Activated T-cell treated with anti-CD3 and anti-CD28 coated beads, Interleukin-2, amount 50 U/mL, for 24 hours (primary cell): ENCODE measurements at regions not wholly inside any gene's neighbourhood (a gene's known extent, or its start where the extent isn't known, plus 50 kb on each side); places are given as distances from the start of the nearest gene placed in this dataset.
"Not testable (repeated sequence)": the region's sequence is repeated elsewhere in the genome, so short reads cannot be mapped to it uniquely, and the experiment has no call there.

Experiments used
- DNase-seq: peaks from one replicate; pipeline ENCODE4 v3.0.0-alpha.2; 2020
- H3K27ac Mint-ChIP-seq: 2 replicates; pipeline ENCODE4 v1.8.0; 2020; ENCODE audit warnings: mild to moderate bottlenecking, mixed read lengths
- H3K27me3 Mint-ChIP-seq: 2 replicates; pipeline ENCODE4 v1.8.0; 2020; ENCODE audit warnings: mixed read lengths
- H3K36me3 Mint-ChIP-seq: 2 replicates; pipeline ENCODE4 v1.8.0; 2020; ENCODE audit warnings: low read depth, mixed read lengths
- H3K4me1 Mint-ChIP-seq: 2 replicates; pipeline ENCODE4 v1.8.0; 2020; ENCODE audit warnings: low read depth, mixed read lengths
- H3K4me3 Mint-ChIP-seq: 2 replicates; pipeline ENCODE4 v1.8.0; 2020; ENCODE audit warnings: mild to moderate bottlenecking, moderate library complexity, mixed read lengths
- H3K9me3 Mint-ChIP-seq: 2 replicates; pipeline ENCODE4 v1.8.0; 2020; ENCODE audit warnings: mixed read lengths

GRCh38 chr9:6121707-6122106, 93.9 kb upstream of the IL33 start:
- Mint-ChIP-seq H3K4me3 (no peak overlapping the region), H3K4me1 (no peaks in the 10 kb centered on the region), H3K27ac (no peak overlapping the region), H3K27me3 (peaks cover 9% of the 10 kb centered on the region), H3K36me3 (no peaks in the 10 kb centered on the region), H3K9me3 (no peaks in the 10 kb centered on the region)
- no peak for DNase-seq

- H3K36me3 Mint-ChIP-seq: no peaks in the 10 kb centered on the region
- no peak overlapping the region for H3K27ac Mint-ChIP-seq
- no peak for DNase-seq
- H3K9me3 Mint-ChIP-seq: no peaks in the 10 kb centered on the region
- H3K4me3 Mint-ChIP-seq: no peak overlapping the region
- H3K4me1 Mint-ChIP-seq: peaks cover 12% of the 10 kb centered on the region
- no peaks in the 10 kb centered on the region for H3K27me3 Mint-ChIP-seq
These were observed 99.0 kb upstream of the RANBP6 start for GRCh38 chr9:6114424-6114823.

GRCh38 chr9:6113819-6114218, 98.4 kb upstream of the RANBP6 start:
- Mint-ChIP-seq H3K4me1 (peaks cover 14% of the 10 kb centered on the region), H3K27ac (no peak overlapping the region), H3K9me3 (no peaks in the 10 kb centered on the region), H3K4me3 (no peak overlapping the region), H3K36me3 (no peaks in the 10 kb centered on the region), H3K27me3 (no peaks in the 10 kb centered on the region)
- DNase-seq: no peak

GRCh38 chr9:6113312-6113711, 97.9 kb upstream of the RANBP6 start:
- no peak for DNase-seq
- Mint-ChIP-seq H3K4me1 (peaks cover 14% of the 10 kb centered on the region), H3K36me3 (no peaks in the 10 kb centered on the region), H3K9me3 (no peaks in the 10 kb centered on the region), H3K27me3 (no peaks in the 10 kb centered on the region), H3K4me3 (no peak overlapping the region), H3K27ac (no peak overlapping the region)

- no peak overlapping the region for H3K4me3 Mint-ChIP-seq
- no peaks in the 10 kb centered on the region for H3K9me3 Mint-ChIP-seq
- H3K36me3 Mint-ChIP-seq: no peaks in the 10 kb centered on the region
- H3K27ac Mint-ChIP-seq: no peak overlapping the region
- DNase-seq: no peak
- peaks cover 27% of the 10 kb centered on the region for H3K4me1 Mint-ChIP-seq
- no peaks in the 10 kb centered on the region for H3K27me3 Mint-ChIP-seq
These were observed 94.6 kb upstream of the RANBP6 start for GRCh38 chr9:6109986-6110385.

GRCh38 chr9:6109571-6109970, 94.1 kb upstream of the RANBP6 start:
- H3K27me3 Mint-ChIP-seq: no peaks in the 10 kb centered on the region
- H3K4me3 Mint-ChIP-seq: no peak overlapping the region
- H3K9me3 Mint-ChIP-seq: no peaks in the 10 kb centered on the region
- peaks cover 27% of the 10 kb centered on the region for H3K4me1 Mint-ChIP-seq
- DNase-seq: no peak
- no peaks in the 10 kb centered on the region for H3K36me3 Mint-ChIP-seq
- no peak overlapping the region for H3K27ac Mint-ChIP-seq

- Mint-ChIP-seq H3K27ac (no peak overlapping the region), H3K27me3 (no peaks in the 10 kb centered on the region), H3K9me3 (no peaks in the 10 kb centered on the region)
These were observed 91.4 kb upstream of the RANBP6 start for GRCh38 chr9:6106711-6107339.

GRCh38 chr9:6105738-6106137, 90.3 kb upstream of the RANBP6 start:
- Mint-ChIP-seq H3K27me3 (no peaks in the 10 kb centered on the region), H3K9me3 (no peaks in the 10 kb centered on the region), H3K4me3 (no peak overlapping the region), H3K36me3 (no peaks in the 10 kb centered on the region), H3K4me1 (peaks cover 25% of the 10 kb centered on the region), H3K27ac (no peak overlapping the region)
- DNase-seq: no peak

More at GRCh38 chr9:6106711-6107339, 91.4 kb upstream of the RANBP6 start:
- no peak for DNase-seq
- H3K4me3 Mint-ChIP-seq: no peak overlapping the region
- no peaks in the 10 kb centered on the region for H3K36me3 Mint-ChIP-seq
- H3K4me1 Mint-ChIP-seq: peaks cover 27% of the 10 kb centered on the region

GRCh38 chr9:6104406-6104805, 89.0 kb upstream of the RANBP6 start:
- H3K27ac Mint-ChIP-seq: not testable (repeated sequence)

GRCh38 chr9:6103911-6104310, 88.5 kb upstream of the RANBP6 start:
- not testable (repeated sequence) for DNase-seq, H3K27me3 Mint-ChIP-seq, H3K27ac Mint-ChIP-seq, H3K36me3 Mint-ChIP-seq, H3K9me3 Mint-ChIP-seq, H3K4me3 Mint-ChIP-seq
- peaks cover 13% of the 10 kb centered on the region for H3K4me1 Mint-ChIP-seq

More at GRCh38 chr9:6104406-6104805, 89.0 kb upstream of the RANBP6 start:
- DNase-seq, H3K36me3 Mint-ChIP-seq, H3K27me3 Mint-ChIP-seq, H3K4me3 Mint-ChIP-seq, H3K9me3 Mint-ChIP-seq: not testable (repeated sequence)
- H3K4me1 Mint-ChIP-seq: peaks cover 15% of the 10 kb centered on the region

- DNase-seq, H3K9me3 Mint-ChIP-seq, H3K27ac Mint-ChIP-seq, H3K36me3 Mint-ChIP-seq, H3K4me3 Mint-ChIP-seq, H3K27me3 Mint-ChIP-seq: not testable (repeated sequence)
- peaks cover 13% of the 10 kb centered on the region for H3K4me1 Mint-ChIP-seq
These were observed 87.0 kb upstream of the RANBP6 start for GRCh38 chr9:6102336-6102987.

GRCh38 chr9:6101725-6102124, 86.3 kb upstream of the RANBP6 start:
- H3K27me3 Mint-ChIP-seq, H3K36me3 Mint-ChIP-seq, H3K4me3 Mint-ChIP-seq: not testable (repeated sequence)

GRCh38 chr9:6099346-6099745, 83.9 kb upstream of the RANBP6 start:
- H3K9me3 Mint-ChIP-seq, H3K27ac Mint-ChIP-seq, DNase-seq, H3K4me3 Mint-ChIP-seq, H3K27me3 Mint-ChIP-seq, H3K36me3 Mint-ChIP-seq, H3K4me1 Mint-ChIP-seq: not testable (repeated sequence)

More at GRCh38 chr9:6101725-6102124, 86.3 kb upstream of the RANBP6 start:
- H3K9me3 Mint-ChIP-seq, H3K27ac Mint-ChIP-seq, H3K4me1 Mint-ChIP-seq, DNase-seq: not testable (repeated sequence)

GRCh38 chr9:6098431-6098830, 83.0 kb upstream of the RANBP6 start:
- H3K9me3 Mint-ChIP-seq: no peaks in the 10 kb centered on the region
- no peaks in the 10 kb centered on the region for H3K36me3 Mint-ChIP-seq
- H3K4me3 Mint-ChIP-seq: no peak overlapping the region
- H3K4me1 Mint-ChIP-seq: no peaks in the 10 kb centered on the region
- peaks cover 6% of the 10 kb centered on the region for H3K27me3 Mint-ChIP-seq
- DNase-seq: no peak
- no peak overlapping the region for H3K27ac Mint-ChIP-seq

GRCh38 chr9:6096821-6097220, 81.4 kb upstream of the RANBP6 start:
- Mint-ChIP-seq H3K4me3 (no peak overlapping the region), H3K27ac (no peak overlapping the region), H3K4me1 (no peaks in the 10 kb centered on the region), H3K36me3 (no peaks in the 10 kb centered on the region), H3K9me3 (no peaks in the 10 kb centered on the region), H3K27me3 (peaks cover 6% of the 10 kb centered on the region)
- no peak for DNase-seq
